ENCODE measurements at regions not wholly inside any gene's neighbourhood (a gene's known extent, or its start where the extent isn't known, plus 50 kb on each side); places are given as distances from the start of the nearest gene placed in this dataset.
A peak's percentile ranks its signal among the peaks of the same experiment; 100 is the strongest.

GRCh38 chr1:8078176-8078671 lies 52.1 kb upstream of the ERRFI1 start:
- DNase-seq: peak; percentile 92

- no peak for DNase-seq
These were observed 51.5 kb upstream of the ERRFI1 start for GRCh38 chr1:8077602-8078001.

GRCh38 chr1:8077120-8077573 lies 51.0 kb upstream of the ERRFI1 start:
- peak; percentile 94 for DNase-seq

DNA sequence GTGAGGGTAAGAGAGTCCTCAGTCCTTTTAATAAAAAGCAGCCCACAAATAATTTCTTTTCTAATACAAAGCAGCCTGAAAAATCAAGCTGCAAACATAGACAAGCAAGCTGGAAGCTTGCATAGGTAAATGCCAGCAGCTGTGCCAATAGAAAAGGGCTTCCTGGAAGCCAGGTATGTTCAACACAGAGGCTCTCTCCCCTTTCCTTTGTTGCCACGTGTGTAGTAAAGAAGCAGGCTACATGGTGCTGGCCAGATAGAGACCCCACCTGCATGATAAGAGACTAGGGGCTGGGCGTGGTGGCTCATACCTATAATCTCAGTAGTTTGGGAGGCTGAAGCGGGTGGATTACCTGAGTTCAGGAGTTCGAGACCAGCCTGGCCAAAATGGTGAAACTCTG lies 50.1 kb upstream of the ERRFI1 start:
- no peak for DNase-seq
